HEK293 (cell line): ENCODE measurements at regions not wholly inside any gene's neighbourhood (a gene's known extent, or its start where the extent isn't known, plus 50 kb on each side); places are given as distances from the start of the nearest gene placed in this dataset.

Experiments
- CTCF ChIA-PET: fragments of 350-600 bp; formaldehyde crosslinking; extraction: SDS; loops from one replicate; lab custom pipeline; 2021; ENCODE audit warnings: antibody characterized with exemption; lab: Yijun Ruan, JAX
- POLR2A ChIA-PET: fragments of 300-600 bp; formaldehyde crosslinking; extraction: SDS; loops from one replicate; lab custom pipeline; 2020; ENCODE audit warnings: antibody characterized with exemption, inconsistent platforms; lab: Yijun Ruan, JAX
- H3K27ac ChIP-seq: fragments of 200-500 bp; sonication (Bioruptor generic); 2 replicates; pipeline ENCODE4 v1.5.1; 2014; ENCODE audit warnings: low read depth, low read length, control low read depth, inconsistent platforms; ENCODE audit errors: extremely low read depth
- H3K36me3 ChIP-seq, 2 experiments: fragments of 200-500 bp in 1 of 2; sonication (Bioruptor generic) in 1 of 2; 1 replicate in 1 of 2; 2 replicates in 1 of 2; pipeline ENCODE4 v1.5.1; 2014 to 2017; ENCODE audit warnings: inconsistent platforms in 2 of 2, low read length in 2 of 2; ENCODE audit not compliant: control insufficient read depth in 2 of 2, insufficient read depth in 1 of 2
- H3K4me1 ChIP-seq: fragments of 200-500 bp; sonication (Bioruptor generic); 2 replicates; pipeline ENCODE4 v1.5.1; 2014; ENCODE audit warnings: mild to moderate bottlenecking, low read length, inconsistent platforms; ENCODE audit not compliant: control insufficient read depth, insufficient read depth
- H3K4me3 ChIP-seq: 2 replicates; pipeline ENCODE4 v1.5.1; 2011; ENCODE audit warnings: low read depth, mild to moderate bottlenecking, control low read depth, low read length, moderate library complexity
- H3K9me3 ChIP-seq: fragments of 200-500 bp; sonication (Bioruptor generic); 2 replicates; pipeline ENCODE4 v1.5.1; 2014; ENCODE audit warnings: low read depth, low read length, inconsistent platforms; ENCODE audit not compliant: control insufficient read depth, insufficient read depth
- EGR2 ChIP-seq: fragments of 450-650 bp; formaldehyde crosslinking; IDR thresholded peaks from 2 replicates; pipeline ENCODE4 v1.5.1; 2016; ENCODE audit warnings: low read depth, missing biosample characterization, missing genetic modification characterization
- FEZF1 ChIP-seq: fragments of 450-650 bp; formaldehyde crosslinking; IDR thresholded peaks from 2 replicates; pipeline ENCODE4 v1.5.1; 2016; ENCODE audit warnings: missing biosample characterization, missing genetic modification characterization
- GLI2 ChIP-seq: fragments of 450-650 bp; formaldehyde crosslinking; IDR thresholded peaks from 2 replicates; pipeline ENCODE4; 2017; ENCODE audit warnings: missing biosample characterization, missing genetic modification characterization, low read depth, borderline replicate concordance
- GLIS1 ChIP-seq: fragments of 450-650 bp; formaldehyde crosslinking; IDR thresholded peaks from 2 replicates; pipeline ENCODE4 v1.5.1; 2016; ENCODE audit warnings: missing biosample characterization, missing genetic modification characterization
- GLIS2 ChIP-seq: fragments of 450-650 bp; formaldehyde crosslinking; IDR thresholded peaks from 2 replicates; pipeline ENCODE4 v1.5.1; 2016; ENCODE audit warnings: missing biosample characterization, missing genetic modification characterization
- KLF1 ChIP-seq: fragments of 450-650 bp; formaldehyde crosslinking; IDR thresholded peaks from 2 replicates; pipeline ENCODE4 v1.5.1; 2016; ENCODE audit warnings: missing biosample characterization, missing genetic modification characterization
- KLF7 ChIP-seq: fragments of 450-650 bp; formaldehyde crosslinking; IDR thresholded peaks from 2 replicates; pipeline ENCODE4 v1.5.1; 2016; ENCODE audit warnings: missing biosample characterization, missing genetic modification characterization, borderline replicate concordance
- TSHZ1 ChIP-seq: fragments of 450-650 bp; formaldehyde crosslinking; IDR thresholded peaks from 2 replicates; pipeline ENCODE4 v1.5.1; 2016; ENCODE audit warnings: missing biosample characterization, missing genetic modification characterization, borderline replicate concordance
- WT1 ChIP-seq: fragments of 450-650 bp; formaldehyde crosslinking; IDR thresholded peaks from 2 replicates; pipeline ENCODE4 v1.5.1; 2016; ENCODE audit warnings: missing biosample characterization, missing genetic modification characterization
- ZBTB21 ChIP-seq: fragments of 450-650 bp; formaldehyde crosslinking; IDR thresholded peaks from 2 replicates; pipeline ENCODE4 v1.5.1; 2017; ENCODE audit warnings: missing biosample characterization, missing genetic modification characterization
- ZBTB26 ChIP-seq: fragments of 450-650 bp; formaldehyde crosslinking; optimal IDR thresholded peaks from 2 replicates; pipeline ENCODE3; 2016; ENCODE audit warnings: missing biosample characterization, mild to moderate bottlenecking, missing genetic modification characterization
- ZBTB7A ChIP-seq: fragments of 450-650 bp; formaldehyde crosslinking; IDR thresholded peaks from 2 replicates; pipeline ENCODE4 v1.5.1; 2016; ENCODE audit warnings: low read depth, missing biosample characterization, missing genetic modification characterization
- ZBTB8A ChIP-seq: fragments of 450-650 bp; formaldehyde crosslinking; IDR thresholded peaks from 2 replicates; pipeline ENCODE4 v1.5.1; 2016; ENCODE audit warnings: missing biosample characterization, missing genetic modification characterization
- ZNF132 ChIP-seq: fragments of 450-650 bp; formaldehyde crosslinking; IDR thresholded peaks from 2 replicates; pipeline ENCODE4 v1.5.1; 2017; ENCODE audit warnings: missing biosample characterization, missing genetic modification characterization, borderline replicate concordance
- ZNF18 ChIP-seq: fragments of 450-650 bp; formaldehyde crosslinking; IDR thresholded peaks from 2 replicates; pipeline ENCODE4 v1.5.1; 2016; ENCODE audit warnings: missing biosample characterization, missing genetic modification characterization
- ZNF2 ChIP-seq: fragments of 450-650 bp; formaldehyde crosslinking; IDR thresholded peaks from 2 replicates; pipeline ENCODE4 v1.5.1; 2016; ENCODE audit warnings: missing biosample characterization, missing genetic modification characterization
- ZNF211 ChIP-seq: fragments of 450-650 bp; formaldehyde crosslinking; IDR thresholded peaks from 2 replicates; pipeline ENCODE4 v1.5.1; 2016; ENCODE audit warnings: low read depth, missing biosample characterization, missing genetic modification characterization
- ZNF221 ChIP-seq: fragments of 450-650 bp; formaldehyde crosslinking; IDR thresholded peaks from 2 replicates; pipeline ENCODE4 v1.5.1; 2017; ENCODE audit warnings: missing biosample characterization, missing genetic modification characterization, borderline replicate concordance
- ZNF280C ChIP-seq: fragments of 450-650 bp; formaldehyde crosslinking; IDR thresholded peaks from 2 replicates; pipeline ENCODE4 v1.5.1; 2016; ENCODE audit warnings: missing biosample characterization, missing genetic modification characterization
- ZNF341 ChIP-seq: fragments of 450-650 bp; formaldehyde crosslinking; IDR thresholded peaks from 2 replicates; pipeline ENCODE4; 2016; ENCODE audit warnings: low read depth, missing biosample characterization, missing genetic modification characterization
- ZNF626 ChIP-seq: fragments of 450-650 bp; sonication (Bioruptor Pico); formaldehyde crosslinking; IDR thresholded peaks from 2 replicates; pipeline ENCODE4 v1.5.1; 2018; ENCODE audit warnings: missing biosample characterization, missing genetic modification characterization, inconsistent platforms
- ZNF701 ChIP-seq: fragments of 450-650 bp; formaldehyde crosslinking; IDR thresholded peaks from 2 replicates; pipeline ENCODE4 v1.5.1; 2016; ENCODE audit warnings: missing biosample characterization, missing genetic modification characterization
- ZNF785 ChIP-seq: fragments of 450-650 bp; formaldehyde crosslinking; IDR thresholded peaks from 2 replicates; pipeline ENCODE4 v1.5.1; 2016; ENCODE audit warnings: missing biosample characterization, missing genetic modification characterization
- ZNF843 ChIP-seq: fragments of 450-650 bp; formaldehyde crosslinking; IDR thresholded peaks from 2 replicates; pipeline ENCODE4 v1.5.1; 2016; ENCODE audit warnings: missing biosample characterization, missing genetic modification characterization
- ZSCAN16 ChIP-seq: fragments of 450-650 bp; formaldehyde crosslinking; IDR thresholded peaks from 2 replicates; pipeline ENCODE4 v1.5.1; 2016; ENCODE audit warnings: missing biosample characterization, missing genetic modification characterization
- ZSCAN5A ChIP-seq: fragments of 450-650 bp; formaldehyde crosslinking; IDR thresholded peaks from 2 replicates; pipeline ENCODE4 v1.5.1; 2016; ENCODE audit warnings: missing biosample characterization, missing genetic modification characterization

- ChIA-PET POLR2A (no interaction called here), CTCF (interaction anchor here (1.2 kb wide), 1 partner anchor 62 kb away, joined by 4 read pairs; no protein-coding TSS in a partner anchor)
- Histone ChIP-seq H3K9me3 (no peaks in the 10 kb centered on the region), H3K27ac (no peak overlapping the region), H3K4me1 (0 out of 2 replicates have a peak, but pooled peaks cover 4% of the 10 kb centered on the region), H3K36me3 (no peaks in the 10 kb centered on the region), H3K4me3 (no peak overlapping the region)
- TF ChIP-seq FEZF1 (tag by site-specific recombination) (no peak), ZNF18 (tag by site-specific recombination) (no peak), ZNF132 (tag by site-specific recombination) (no peak), ZBTB7A (tag by site-specific recombination) (no peak), GLIS2 (tag by site-specific recombination) (no peak), GLIS1 (no peak), KLF7 (no peak), ZNF843 (tag by site-specific recombination) (no peak), ZNF2 (tag by site-specific recombination) (no peak), ZNF701 (tag by site-specific recombination) (no peak), ZSCAN16 (tag by site-specific recombination) (no peak), GLI2 (no peak), EGR2 (no peak), WT1 (tag by site-specific recombination) (no peak), ZNF221 (tag by site-specific recombination) (no peak)
Measured at GRCh38 chr6:8645212-8645611, 209.9 kb upstream of the SLC35B3 start.

- TF ChIP-seq TSHZ1 (tag by site-specific recombination) (no peak), ZBTB8A (tag by site-specific recombination) (no peak), ZNF2 (tag by site-specific recombination) (no peak), ZNF280C (tag by site-specific recombination) (no peak), ZBTB21 (tag by site-specific recombination) (no peak), ZNF211 (tag by site-specific recombination) (no peak), ZNF341 (tag by site-specific recombination) (no peak), ZSCAN5A (tag by site-specific recombination) (no peak), ZNF785 (no peak), ZBTB26 (tag by site-specific recombination) (no peak), KLF1 (no peak), ZNF626 (tag by site-specific recombination) (no peak)
- H3K4me3 ChIP-seq = no peak overlapping the region
- POLR2A ChIA-PET = no interaction called here
- no peak overlapping the region for H3K27ac ChIP-seq
- H3K36me3 ChIP-seq = no peaks in the 10 kb centered on the region
- H3K9me3 ChIP-seq = no peaks in the 10 kb centered on the region
- H3K4me1 ChIP-seq = 0 out of 2 replicates have a peak, but pooled peaks cover 4% of the 10 kb centered on the region
- CTCF ChIA-PET = interaction anchor here (0.6 to 1.2 kb wide), 2 partner anchors 62 to 74 kb away, joined by 4 read pairs; no protein-coding TSS in a partner anchor
Measured at GRCh38 chr6:8644306-8644705, 209.0 kb upstream of the SLC35B3 start.
